HG02678 (cell line): ENCODE measurements at regions not wholly inside any gene's neighbourhood (a gene's known extent, or its start where the extent isn't known, plus 50 kb on each side); places are given as distances from the start of the nearest gene placed in this dataset.

Source experiments
- ATAC-seq: cut with Tn5 transposase; IDR thresholded peaks from one replicate; pipeline ENCODE4 v1.9.1; 2021; ENCODE audit warnings: mild to moderate bottlenecking, moderate library complexity; ENCODE audit not compliant: unreplicated experiment

- ATAC-seq, result no peak
These were observed 600.9 kb downstream of the CCDC171 start for GRCh38 chr9:16153741-16154140.

DNA sequence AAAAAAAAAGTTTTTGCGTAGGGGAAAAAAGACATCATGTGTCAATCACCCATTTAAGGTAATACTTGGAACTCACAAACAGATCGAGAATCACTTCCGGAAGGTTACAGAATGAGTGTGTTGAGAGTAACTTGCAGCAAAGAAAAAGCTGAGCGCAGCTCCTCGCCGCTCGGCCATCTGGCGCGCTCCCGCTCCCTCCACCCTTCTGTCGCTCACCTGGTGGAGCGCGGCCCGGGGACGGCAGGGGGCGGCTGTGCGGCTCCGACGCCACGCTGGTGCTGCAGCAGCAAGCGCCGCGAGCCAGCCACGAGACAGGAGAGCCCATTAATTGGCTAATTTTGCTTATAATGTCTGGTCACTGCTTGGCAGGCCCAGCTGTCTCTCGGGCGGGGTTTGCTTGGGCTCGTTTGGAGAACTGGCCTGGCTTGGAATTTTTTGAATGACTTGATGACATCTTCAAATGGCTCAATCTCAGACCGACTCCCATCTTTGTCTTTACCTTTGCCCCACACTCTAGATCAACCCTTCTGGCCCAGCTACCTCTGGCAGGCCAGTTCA, 601.8 kb downstream of the CCDC171 start:
- peak; percentile 71 for ATAC-seq

- no peak for ATAC-seq
These were observed 603.0 kb downstream of the CCDC171 start for GRCh38 chr9:16155878-16156277.

DNA sequence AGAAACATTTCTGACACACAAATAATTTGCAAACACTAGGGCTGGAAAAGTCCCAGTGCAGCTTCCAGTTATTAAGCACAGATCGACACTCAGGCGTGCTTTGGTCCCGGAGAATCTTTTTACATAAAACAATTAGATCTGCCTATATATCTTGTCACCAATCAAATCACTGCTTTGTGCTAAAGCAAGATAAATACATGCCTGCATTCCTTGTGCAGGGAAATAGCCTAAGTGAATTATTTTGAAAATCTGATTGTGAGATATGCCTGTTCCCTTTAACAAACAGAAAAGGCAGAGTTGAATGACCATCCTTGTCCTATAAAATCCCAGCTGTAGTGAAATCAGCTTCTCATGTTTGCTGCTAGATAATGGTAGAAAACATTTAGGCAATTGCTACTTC, 604.4 kb downstream of the CCDC171 start:
- no peak for ATAC-seq

- ATAC-seq, result no peak
These were observed 604.8 kb downstream of the CCDC171 start for GRCh38 chr9:16157651-16158050.

DNA sequence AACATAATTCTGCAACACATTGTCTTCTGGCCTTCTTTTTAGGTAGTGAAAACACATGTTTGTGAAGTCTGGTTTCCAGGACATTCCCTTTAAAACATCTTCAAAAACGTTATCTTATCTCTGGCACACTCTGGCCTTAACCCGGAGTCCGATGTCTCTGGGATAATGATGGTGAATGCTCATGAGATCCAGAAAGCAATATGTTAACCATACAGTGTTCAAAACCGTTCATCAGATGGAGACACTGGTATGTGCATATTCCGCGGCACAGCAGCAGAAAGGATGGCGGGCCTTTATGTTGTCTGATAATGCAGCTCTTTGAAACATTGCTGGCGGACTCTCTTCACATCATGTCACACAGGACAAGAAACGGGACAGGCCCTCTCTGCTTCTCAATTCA, 605.2 kb downstream of the CCDC171 start:
- no peak for ATAC-seq

DNA sequence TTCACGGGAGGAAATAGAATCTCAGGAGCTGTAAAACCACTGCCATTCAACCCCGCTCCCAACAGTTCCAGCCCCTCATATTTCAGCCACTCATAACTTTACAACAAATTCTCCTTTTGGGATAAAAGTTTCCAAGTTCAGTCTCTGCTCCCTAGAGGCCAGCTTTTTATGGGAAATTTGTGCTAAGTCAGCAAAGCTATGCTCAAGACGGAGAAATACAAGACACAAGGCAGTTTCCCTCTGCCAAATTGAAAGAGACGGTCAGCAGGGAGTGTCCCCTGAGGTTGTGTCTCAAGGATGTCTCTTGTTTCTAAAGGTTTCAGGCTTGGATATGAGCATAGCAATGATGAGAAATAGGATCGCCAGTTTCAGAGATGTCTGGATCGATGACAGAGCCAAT, 608.6 kb downstream of the CCDC171 start:
- ATAC-seq, result no peak

DNA sequence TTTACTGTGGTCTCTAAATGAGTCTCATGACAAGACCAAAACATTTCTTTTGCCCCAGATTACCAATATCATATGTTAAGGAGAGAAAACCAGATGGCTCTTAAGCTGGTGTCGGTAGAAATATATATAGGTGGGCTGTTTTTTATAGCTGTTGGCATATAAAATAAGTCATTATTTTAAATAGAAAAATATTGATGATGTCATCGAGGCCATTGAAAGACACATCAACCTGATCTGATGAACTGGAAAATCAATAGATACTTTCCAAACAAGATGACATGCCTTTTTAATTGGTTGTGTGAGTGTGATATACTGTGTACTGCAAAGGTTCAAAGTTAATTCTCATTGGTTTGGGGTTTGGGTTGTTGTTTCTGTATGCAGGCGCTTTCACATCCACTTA, 617.3 kb downstream of the CCDC171 start:
- ATAC-seq, result no peak

- no peak for ATAC-seq
These were observed 619.1 kb downstream of the CCDC171 start for GRCh38 chr9:16171911-16172310.

DNA sequence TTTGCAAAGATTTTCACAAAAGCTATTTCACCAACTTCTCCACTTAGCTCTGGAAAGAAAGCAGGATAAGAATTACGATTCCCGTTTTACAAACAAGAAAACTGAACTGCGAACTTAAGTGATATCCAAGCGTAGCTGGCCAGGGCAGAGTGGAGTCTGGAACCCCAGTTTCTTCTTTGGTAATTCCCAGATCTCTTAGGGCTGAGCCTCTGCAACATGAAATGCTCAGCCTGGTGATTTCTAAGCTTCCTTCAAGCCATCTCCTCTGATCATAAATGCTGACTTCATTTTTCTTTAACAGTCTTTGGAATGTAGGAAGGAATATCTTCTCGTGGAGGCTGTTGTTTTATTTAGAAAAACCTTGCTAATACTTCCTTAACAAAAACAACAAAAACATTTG, 620.0 kb downstream of the CCDC171 start:
- no peak for ATAC-seq

GRCh38 chr9:16174915-16175314, 622.1 kb downstream of the CCDC171 start:
- no peak for ATAC-seq

GRCh38 chr9:16175461-16175860, 622.6 kb downstream of the CCDC171 start:
- ATAC-seq, result no peak

DNA sequence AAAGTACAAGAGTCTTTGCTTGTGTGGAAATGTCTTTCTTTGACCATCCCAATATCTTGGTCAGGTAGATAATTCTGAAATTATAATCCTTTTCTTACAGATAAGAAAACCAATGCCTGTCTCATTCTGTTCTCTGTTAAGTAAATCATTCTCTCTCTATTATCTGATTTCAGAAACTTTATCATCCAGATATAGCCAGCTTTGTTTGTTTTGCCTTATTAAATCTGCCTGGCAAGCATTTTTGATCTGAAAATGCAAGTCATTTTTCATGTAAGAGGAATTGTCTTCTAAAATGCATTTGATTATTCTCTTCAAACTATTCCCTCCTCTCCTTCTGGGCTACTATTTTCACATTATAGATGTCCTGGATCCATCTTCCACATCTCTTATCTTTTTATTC, 625.5 kb downstream of the CCDC171 start:
- no peak for ATAC-seq

GRCh38 chr9:16179566-16179965, 626.7 kb downstream of the CCDC171 start:
- ATAC-seq, result no peak

DNA sequence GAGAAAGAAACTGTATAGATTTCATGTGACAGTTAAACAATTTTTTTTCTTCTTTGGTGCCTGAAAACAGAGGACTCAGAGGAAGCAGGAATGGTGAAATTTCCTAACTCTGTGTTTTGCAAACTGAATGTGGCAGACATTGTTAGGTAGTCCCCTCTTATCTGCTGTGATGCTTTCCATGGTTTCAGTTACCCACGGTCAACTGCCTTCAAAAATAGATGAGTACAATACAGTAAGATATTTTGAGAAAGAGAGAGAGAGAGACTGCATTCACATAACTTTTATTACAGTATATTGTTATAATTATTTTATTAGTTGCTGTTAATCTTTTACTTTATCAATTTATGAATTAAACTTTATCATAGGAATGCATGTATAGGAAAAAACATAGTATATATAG, 627.2 kb downstream of the CCDC171 start:
- ATAC-seq, result no peak

DNA sequence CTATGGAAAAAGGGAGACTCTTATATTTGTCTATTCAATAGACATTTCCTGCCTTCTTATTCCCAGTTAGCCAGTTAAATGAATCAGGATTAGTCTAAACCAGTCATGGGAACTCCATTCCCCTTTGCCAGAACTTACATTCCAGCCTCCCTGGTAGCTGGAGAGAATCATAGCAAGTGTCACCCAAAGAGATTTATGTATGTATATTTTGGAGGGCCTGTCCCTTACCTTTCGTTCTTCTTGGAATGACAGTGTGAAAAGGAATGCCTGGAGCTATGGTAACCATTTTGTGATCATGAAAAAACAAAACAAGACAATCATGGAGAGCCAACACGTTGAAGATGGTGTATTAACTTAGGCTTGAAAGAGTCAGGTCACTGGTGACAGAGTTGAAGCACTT, 627.7 kb downstream of the CCDC171 start:
- no peak for ATAC-seq

DNA sequence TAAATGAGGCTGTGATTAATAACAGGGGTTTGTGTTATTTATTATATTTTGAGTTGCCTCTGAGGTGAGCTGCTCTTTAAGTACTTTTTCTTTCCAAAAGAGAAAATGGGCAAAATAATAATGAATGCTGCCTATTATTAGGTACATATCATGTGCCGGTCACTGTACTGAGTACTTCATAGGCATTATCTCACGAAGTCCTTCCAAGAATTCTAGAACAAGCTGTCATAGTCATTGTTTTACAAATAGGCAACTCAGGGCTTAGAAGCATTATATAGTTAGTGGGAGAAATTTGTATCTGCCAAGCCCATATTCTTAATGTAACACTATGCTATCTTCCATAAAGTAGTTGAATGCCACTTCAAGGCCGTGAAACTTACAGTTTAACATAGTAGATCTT, 628.7 kb downstream of the CCDC171 start:
- no peak for ATAC-seq

DNA sequence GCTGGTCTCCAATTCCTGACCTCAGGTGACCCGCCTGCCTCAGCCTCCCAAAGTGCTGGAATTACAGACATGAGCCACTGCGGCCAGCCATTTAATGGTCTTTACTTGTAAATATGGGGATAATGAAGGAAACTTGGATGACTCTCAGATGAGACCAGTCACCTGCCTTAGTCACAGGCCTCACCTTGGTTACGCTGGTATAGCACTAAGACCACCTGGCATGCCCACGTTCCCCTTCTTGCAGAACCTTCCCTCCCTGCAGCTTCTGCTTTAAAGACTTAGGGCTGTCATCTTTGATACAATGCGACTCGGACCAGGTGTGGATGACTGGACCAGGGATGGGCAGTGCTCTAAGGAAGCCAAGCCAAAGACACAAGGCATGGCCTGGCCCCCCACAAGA, 629.9 kb downstream of the CCDC171 start:
- ATAC-seq, result no peak

- ATAC-seq, result no peak
These were observed 632.3 kb downstream of the CCDC171 start for GRCh38 chr9:16184964-16185646.

GRCh38 chr9:16191191-16191590, 638.3 kb downstream of the CCDC171 start:
- ATAC-seq, result no peak

DNA sequence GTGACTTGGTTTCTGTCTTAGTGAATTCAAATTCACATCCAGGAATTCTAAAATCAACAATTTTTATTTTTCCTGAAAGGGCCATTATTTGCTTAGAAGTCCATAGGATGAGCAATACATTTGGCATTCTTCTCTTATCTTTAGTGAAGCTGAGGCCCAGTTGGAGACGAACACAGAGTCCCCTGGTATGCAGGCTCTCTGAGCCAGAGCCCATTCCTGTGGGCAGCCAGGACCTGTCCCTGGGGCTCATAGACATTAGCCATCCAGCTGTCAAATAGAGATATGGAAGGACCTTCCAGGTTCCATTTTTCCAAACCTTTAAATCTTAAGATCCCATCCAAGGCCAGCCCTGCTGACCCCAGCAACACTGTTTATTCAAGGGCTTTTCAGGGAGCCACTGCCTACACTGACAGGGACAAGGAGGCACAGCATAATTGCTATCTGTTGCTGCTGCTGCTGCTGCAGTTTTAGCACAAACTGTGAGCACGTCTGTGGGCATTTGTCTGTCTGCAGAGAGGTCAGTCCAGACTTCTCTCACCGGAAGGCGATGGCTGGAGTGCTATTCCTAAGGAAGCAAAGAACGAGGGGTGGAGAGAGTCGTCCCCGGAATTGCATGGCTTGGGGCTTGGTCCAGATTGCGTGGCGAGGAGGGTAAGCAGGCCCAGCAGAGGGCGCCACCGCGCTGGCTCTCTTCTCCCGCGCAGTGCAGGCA, 639.0 kb downstream of the CCDC171 start:
- peak; percentile 66 for ATAC-seq

GRCh38 chr9:16192403-16193017, 639.7 kb downstream of the CCDC171 start:
- ATAC-seq, result no peak
